Non-pigmented ciliary epithelial cell (primary cell): ENCODE measurements at regions not wholly inside any gene's neighbourhood (a gene's known extent, or its start where the extent isn't known, plus 50 kb on each side); places are given as distances from the start of the nearest gene placed in this dataset.

ENCODE experiments used
- DNase-seq: peaks from one replicate; pipeline ENCODE4 v3.0.0-alpha.2; 2010; ENCODE audit warnings: low read depth

DNA sequence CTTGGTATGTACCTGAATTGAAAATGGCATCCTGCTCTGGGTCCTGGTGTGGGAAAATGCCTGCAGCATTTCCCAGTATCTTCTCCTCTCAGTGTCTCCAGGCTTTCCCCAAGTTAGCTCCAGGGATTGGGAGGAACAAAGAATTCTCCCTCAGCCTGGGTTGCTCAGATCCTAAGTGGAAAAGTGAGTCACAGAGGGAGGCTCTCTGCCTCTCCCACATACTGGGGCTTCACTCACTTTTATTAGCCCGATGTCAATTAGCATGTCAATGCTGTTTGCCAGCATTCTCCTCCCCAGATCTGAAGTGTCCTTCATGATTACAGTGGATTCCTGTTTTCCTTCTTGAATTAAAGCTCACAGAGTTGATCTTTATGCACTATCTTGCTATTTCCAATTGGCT, 655.0 kb downstream of the EPHA3 start:
- no peak for DNase-seq

GRCh38 chr3:89783341-89783927, 676.0 kb downstream of the EPHA3 start:
- DNase-seq = no peak

DNA sequence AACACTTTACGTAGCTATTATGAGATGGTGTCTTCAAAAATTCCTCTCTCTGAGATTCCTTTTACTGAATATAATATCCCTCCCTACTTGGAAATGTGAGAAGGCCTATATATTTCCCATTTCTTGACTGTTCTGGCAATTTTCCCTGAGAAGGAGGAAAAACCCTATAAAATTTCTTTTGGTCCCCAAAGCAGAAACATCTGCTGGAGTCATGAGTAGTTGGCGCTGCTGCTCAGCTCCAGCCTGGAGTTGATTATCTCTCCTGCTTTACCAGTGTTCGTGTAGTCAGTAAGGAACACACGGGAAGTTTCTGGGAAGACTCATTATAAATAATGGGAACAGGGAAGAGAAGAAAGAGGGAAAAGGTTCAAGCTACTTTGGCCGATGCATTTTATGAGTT, 680.1 kb downstream of the EPHA3 start:
- DNase-seq = no peak

DNA sequence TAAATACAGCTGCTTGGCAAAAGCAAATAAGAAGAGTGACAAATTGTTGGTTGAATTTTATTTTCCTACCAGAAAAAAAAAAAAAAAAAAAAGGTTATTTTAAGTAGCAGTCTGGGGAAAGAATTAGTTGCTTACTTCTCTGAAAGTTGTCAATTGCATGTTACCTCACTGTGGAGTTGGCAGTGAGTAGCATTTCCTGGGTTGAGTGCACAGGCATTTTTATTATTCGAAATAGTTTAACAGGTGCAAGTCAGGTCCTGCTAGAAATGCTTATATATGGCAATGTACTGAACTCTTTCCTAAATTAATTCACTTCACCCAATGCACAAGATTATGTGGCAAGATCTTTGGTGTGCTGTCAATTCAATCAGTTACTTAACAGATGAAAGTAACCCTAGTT, 680.6 kb downstream of the EPHA3 start:
- no peak for DNase-seq

GRCh38 chr3:89795506-89795905, 688.1 kb downstream of the EPHA3 start:
- no peak for DNase-seq

DNA sequence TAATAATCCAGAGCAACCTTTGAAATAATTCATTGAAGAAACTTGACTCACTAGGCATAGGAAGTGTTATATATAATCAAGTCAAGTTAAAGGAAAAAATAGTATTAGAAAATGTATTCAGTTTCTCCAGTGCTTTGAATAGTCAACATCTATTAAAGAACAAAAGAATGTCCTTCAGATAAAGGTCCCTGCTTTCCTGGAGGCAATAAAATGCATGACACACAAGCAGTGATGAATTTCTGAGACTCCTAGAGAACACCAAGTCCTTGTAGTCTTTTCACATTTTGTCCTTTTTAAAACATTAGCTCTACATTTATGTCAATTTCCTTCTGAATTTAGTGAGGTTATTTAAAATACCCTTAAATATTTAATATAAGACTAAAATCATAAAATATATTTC, 695.5 kb downstream of the EPHA3 start:
- no peak for DNase-seq

- no peak for DNase-seq
Observed at GRCh38 chr3:89803711-89804110, 696.3 kb downstream of the EPHA3 start.

GRCh38 chr3:89806166-89806565, 698.7 kb downstream of the EPHA3 start:
- DNase-seq = no peak

- DNase-seq = no peak
Observed at GRCh38 chr3:89808680-89809197, 701.3 kb downstream of the EPHA3 start.

DNA sequence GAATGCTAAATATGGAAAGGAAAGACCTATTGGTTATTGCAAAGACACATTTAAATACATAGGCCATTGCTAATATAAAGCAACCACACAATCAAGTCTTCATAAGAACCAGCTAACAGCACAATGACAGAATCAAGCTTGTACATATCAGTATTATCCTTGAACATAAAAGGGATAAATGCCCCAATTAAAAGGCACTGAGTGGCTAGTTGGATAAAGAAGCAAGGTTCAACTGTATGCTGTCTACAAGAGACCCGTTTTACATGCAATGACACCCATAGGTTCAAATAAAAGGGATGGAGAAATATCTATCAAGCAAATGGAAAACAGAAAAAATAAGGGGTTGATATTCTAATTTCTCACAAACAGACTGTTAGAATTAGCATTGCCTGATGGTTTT, 706.1 kb downstream of the EPHA3 start:
- no peak for DNase-seq

DNA sequence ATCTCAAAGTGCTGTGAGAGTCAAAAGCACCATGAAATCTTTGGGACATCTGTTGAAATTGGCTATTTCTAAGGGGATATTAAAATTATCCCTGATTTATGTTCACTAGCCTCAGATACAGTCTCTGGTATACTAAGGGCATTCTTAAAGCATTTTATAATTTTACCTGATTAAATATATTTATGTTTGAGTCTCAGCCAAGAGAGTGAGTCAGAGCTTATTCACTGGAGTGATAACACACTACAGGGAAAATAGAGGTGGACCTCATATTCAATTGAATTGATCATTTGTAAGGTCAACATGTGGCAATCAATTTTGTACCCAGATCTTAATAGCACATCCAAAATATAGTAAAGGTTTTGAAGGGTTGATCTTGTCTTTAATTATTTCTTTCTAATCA, 733.6 kb downstream of the EPHA3 start:
- no peak for DNase-seq

DNA sequence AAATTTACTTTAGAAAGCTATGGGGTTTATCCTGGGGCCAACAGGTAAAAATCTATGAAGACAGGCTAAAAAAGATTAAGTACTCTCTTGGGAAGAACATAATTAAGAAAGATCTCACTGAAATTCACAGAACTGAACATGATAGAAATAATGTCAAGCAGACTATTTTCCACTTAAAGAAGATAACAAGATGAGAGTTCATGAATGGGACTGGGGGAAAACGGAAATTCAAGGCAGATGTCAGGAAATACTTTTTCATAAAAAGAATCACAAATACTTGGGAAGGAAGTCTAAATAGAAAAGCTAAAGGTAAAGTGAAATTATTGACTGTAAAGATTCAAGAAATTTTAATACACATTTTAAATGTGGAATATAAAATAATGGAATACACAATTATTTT, 737.6 kb downstream of the EPHA3 start:
- DNase-seq = no peak

DNA sequence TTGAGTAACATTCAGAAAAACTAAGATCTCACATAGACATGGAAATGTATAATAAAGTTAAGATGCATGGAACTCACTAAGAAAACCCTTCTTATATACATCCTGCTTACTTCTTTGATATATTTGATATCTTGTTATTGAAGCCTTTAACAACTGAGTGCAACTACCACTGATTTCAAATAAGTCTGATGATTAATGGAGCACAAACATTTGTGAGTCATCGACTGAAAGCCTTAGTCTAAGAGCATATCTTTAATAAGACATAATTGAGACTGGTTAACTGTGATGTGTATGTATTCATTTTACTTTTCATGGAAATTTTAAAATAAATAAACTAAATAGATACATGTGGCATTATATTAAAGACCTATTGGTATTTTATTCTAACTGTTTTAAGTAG, 740.5 kb downstream of the EPHA3 start:
- DNase-seq = no peak

DNA sequence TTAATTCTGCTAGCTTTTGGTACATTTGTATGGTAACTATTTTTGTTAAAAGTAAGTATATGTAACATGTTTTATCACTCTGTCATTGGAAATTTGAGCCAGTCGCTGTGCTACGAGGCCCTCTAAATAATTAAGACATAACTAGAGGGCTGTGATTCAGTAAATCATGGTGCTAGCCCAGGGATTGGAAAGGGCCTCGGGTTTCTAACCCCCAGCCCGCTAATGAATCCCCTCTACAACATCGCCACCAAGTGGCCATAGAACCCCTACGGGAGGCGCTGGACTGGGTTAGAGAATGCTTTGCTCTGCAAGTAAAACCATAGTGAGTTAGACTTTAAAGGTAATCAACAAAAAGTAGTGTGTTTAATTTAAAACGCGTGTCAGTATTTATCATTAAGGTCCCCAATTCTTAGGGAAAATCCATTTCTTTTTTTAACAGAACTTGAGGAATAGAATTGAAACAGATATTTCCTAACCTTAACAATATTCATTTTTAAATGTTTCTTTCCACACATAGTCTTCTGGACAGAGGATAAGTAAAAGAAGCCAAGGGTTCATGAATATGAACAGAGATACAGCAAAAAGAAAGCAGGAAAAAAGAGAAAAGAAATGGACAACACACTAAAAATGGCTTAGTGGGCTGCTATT, 744.7 kb downstream of the EPHA3 start:
- no peak for DNase-seq

GRCh38 chr3:89859757-89860156, 752.3 kb downstream of the EPHA3 start:
- no peak for DNase-seq

GRCh38 chr3:89867286-89867685, 759.9 kb downstream of the EPHA3 start:
- no peak for DNase-seq

DNA sequence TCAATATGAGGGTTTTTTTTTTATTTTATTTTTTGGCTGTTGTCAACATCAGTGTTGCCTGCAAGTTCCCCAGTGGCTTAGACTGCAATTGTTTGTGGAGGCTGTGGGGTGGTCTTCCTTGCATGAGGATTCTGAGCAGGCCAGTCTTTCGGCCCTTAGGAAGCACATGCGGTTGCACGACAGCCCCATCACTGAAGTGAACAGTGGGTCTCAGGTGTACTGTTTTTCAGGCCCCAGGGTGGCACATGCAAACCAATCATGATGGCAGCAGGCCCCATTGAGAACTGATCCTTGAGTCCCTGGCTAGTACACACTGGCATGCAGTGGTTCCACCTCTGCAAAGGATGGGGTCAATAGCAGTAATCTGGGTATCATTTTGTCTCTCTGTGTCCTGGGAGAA, 768.7 kb downstream of the EPHA3 start:
- no peak for DNase-seq

DNA sequence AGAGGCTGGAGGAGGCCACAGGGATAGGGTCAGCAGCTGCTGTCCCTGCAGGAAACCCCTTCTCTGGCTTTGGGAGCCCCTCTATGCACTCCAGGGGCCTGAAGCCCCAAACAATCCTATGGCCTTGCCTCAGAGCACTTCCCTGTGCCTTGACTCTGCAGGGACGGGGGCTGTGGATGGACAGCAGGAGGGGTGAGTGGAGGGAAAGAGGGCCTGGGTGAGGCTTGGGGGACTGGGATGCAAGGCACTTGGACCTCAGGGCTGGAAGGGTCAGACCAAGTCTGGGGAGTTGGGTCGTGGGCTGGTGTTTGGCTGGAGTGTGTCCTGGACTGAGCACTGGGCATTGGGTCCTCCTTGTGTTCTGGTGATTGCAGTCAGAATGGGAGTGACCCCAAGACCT, 769.8 kb downstream of the EPHA3 start:
- DNase-seq = no peak

- no peak for DNase-seq
Observed at GRCh38 chr3:89889386-89889785, 782.0 kb downstream of the EPHA3 start.

DNA sequence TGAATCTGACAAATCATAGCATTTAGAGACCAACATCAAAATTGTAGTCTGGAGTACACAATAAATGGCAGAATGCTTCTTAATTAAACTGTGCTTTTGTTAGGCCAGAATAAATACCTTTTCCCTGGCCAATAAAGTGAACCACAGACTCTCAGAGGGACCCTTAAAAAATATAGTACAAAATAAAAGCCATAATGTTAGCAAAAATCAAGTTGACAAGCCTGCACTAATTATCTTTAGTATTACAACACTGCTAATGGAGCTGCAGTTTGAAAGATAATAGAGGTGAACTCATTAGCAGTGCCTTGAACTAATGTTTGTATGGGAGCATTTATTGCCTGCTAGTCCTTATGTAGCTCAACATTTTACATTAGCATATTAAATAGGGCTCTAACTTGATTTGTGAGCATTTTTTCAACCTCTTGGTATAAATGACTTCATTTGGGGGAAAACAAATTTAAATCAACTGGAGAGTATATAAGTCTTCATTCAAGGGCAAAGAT, 801.3 kb downstream of the EPHA3 start:
- no peak for DNase-seq

- no peak for DNase-seq
Observed at GRCh38 chr3:89912031-89912430, 804.6 kb downstream of the EPHA3 start.

- DNase-seq = no peak
Observed at GRCh38 chr3:89923921-89924610, 816.6 kb downstream of the EPHA3 start.

- DNase-seq = no peak
Observed at GRCh38 chr3:89925976-89926375, 818.6 kb downstream of the EPHA3 start.
